Ureter (tissue), 1 donor: ENCODE measurements at regions not wholly inside any gene's neighbourhood (a gene's known extent, or its start where the extent isn't known, plus 50 kb on each side); places are given as distances from the start of the nearest gene placed in this dataset.
"Not testable (repeated sequence)": the region's sequence is repeated elsewhere in the genome, so short reads cannot be mapped to it uniquely, and the experiment has no call there.

Experiments used
- DNase-seq: peaks from one replicate; pipeline ENCODE4 v3.0.0-alpha.2; 2020; ENCODE audit warnings: low spot score
- donor health status: DM: yes; HTN: yes; CAD: no.

DNA sequence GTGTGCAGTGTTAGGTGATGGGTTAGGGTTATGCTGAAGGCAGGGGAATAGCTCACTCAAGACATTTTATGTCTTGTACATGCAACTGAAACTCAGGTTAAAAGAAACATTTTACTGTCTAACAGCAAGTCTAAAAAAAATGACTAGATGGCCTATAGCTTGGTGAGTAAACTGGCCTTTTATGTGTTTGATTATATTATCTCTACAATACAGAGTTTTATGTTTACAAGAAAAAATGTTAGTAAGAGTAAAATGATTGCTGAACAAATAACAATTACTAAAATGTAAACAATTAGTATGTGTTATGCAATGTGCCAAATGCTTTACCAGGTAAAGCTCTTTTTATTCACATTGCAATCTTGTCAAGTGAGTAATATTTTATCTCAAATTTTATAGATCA, 1039.6 kb downstream of the ROBO2 start:
- DNase-seq = no peak

- DNase-seq = no peak
Measured at GRCh38 chr3:78086150-78086549, 1046.3 kb downstream of the ROBO2 start.

DNA sequence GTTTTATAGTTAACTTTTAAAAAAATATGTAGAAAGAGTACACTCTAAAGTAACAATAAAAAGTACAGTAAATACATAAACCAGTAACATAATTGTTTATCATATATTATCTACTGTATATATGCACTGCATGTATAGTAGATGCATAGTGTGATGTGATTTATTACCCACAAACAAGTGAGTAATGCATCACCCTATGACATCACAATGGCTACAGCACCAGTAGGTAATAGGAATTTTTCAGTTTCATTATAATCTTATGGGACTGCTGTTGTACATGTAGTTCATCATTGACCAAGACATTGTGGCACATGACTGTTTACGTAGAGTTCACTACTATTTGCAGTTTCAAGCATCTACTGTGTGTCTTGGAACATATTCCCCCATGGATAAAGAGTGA, 1047.2 kb downstream of the ROBO2 start:
- DNase-seq = no peak

DNA sequence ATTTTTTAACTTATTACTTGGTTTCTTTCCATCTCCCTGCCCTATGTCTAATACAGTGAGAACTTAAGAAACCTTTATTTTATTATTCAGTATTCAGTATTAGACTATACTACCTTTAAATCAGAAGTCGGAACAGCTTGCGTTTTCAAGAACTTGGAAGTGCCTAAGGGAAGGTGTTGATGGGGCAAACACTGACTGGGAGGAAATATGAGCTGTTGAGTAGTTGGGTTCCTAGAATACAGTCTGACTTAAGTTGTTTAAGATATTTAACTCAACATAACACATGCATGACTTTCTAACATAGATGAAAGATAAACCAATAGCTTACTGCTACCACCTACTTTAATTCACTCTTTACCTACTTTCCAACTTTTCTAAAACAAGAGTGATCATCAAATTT, 1048.1 kb downstream of the ROBO2 start:
- no peak for DNase-seq

DNA sequence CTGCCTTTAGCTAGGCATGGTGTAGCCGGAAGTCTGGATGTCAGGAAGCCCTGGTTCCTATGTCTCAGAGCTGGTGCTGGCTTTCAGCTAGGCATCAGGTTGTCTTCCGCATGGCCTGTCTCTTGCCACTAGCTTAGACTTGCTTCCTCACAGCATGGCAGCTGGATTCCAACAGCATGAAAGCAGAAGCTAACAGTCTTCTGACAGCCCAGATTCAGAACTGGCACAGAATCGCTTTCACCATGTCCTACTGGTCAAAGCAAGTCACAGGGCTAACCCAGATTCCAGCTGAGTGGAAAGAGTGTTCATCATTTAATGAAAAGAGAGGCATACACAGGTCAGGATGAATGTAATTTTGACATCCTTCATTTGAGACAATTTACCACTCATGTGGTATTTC, 1050.5 kb downstream of the ROBO2 start:
- no peak for DNase-seq

DNA sequence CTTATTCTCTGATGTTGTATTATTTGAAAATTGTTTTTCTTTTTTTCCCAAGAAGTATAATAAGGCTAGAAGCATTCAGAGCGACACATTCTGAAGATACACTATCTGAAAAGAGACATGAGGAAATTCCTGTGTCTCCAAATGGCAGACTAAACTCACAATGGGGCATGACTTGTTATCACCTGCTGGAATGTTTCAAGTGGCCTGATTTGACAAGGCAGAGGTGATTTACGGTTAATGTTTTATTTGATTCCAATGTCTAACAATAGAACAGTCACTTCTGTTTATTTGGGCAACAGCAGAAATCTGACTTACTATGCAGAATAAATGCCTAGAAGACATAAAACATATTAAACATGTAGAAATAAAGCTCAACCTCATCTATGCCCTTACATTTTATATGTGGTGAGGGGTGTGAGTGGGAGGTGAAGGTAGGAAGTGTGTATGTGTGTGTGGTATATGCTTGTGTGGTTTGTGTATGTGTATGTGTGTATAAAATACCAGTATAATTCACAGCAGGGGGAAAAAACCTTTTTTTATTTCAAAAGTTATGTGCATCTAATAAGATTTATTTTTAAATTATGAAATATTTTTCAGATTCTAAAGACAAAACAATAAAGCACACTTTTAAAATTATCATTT, 1051.7 kb downstream of the ROBO2 start:
- no peak for DNase-seq

GRCh38 chr3:78092574-78092973, 1052.7 kb downstream of the ROBO2 start:
- not testable (repeated sequence) for DNase-seq

DNA sequence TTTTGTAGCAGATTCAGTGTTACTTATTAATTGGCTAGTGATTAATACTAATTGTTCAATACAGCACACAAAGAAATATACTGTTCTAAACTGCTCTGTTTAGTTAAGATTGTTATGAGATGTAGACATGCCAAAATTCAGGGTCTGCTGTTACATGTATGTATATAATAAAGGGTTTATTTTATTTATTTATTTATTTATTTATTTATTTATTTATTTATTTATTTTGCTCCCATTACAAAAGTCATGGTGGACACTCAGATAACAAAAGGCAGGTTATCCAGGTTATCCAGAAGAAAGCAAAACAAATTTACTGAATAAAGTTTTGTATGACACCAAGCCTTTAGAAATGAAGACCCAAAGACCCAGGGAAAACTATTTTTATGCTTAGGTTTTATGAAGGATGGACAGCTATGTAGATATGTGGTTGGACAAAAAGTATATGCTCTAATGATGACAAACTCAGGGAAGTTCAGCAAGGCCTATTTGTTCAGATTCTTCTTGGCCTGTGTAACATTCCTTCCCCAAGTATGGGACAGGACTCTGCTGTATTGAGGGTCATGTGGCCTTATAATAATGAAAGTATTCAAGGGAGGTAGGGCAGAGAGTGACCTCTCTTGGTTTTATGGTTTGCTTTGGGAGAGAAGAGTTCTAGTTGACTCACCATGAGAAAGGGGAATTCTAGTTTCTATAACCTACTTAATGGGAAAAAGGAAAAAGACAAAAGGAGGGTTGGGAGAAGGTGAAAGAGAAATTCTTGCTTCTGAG, 1056.8 kb downstream of the ROBO2 start:
- no peak for DNase-seq

DNA sequence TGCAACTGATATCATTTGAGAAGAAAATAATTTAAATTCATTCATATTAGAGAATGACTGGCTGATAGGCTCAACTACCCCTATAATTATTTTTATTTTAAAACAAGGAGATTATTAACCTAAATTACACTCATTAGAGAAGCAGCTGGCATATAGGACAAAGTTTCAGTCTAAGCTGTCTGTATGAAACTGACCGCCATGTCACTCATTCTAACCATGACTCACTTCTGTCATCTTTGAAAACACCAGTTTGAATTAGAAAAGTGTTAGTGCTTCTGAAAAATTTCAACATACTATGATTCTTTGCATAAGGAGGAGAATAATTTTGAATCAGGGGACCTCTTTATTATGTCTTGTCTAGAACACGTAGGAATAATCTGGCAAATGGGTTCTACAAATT, 1058.5 kb downstream of the ROBO2 start:
- DNase-seq = no peak

DNA sequence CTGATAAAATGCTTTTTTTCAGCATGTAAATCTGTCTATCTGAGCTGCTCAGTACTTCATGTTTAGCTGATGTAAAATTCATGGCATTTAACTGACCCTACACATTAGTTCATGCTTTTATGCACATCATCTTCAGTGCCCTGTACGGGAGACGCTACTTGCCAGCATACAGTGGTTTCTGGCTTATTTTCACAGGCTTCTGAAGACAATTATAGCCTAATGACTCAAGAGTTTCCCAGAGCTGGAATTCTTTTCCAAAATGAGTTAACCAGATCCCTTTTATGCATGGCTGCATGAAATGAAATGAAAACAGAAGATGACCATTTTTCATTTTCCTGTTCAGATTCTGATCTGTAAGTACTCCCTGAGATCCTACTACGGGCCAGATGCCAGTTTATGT, 1061.5 kb downstream of the ROBO2 start:
- DNase-seq = no peak

DNA sequence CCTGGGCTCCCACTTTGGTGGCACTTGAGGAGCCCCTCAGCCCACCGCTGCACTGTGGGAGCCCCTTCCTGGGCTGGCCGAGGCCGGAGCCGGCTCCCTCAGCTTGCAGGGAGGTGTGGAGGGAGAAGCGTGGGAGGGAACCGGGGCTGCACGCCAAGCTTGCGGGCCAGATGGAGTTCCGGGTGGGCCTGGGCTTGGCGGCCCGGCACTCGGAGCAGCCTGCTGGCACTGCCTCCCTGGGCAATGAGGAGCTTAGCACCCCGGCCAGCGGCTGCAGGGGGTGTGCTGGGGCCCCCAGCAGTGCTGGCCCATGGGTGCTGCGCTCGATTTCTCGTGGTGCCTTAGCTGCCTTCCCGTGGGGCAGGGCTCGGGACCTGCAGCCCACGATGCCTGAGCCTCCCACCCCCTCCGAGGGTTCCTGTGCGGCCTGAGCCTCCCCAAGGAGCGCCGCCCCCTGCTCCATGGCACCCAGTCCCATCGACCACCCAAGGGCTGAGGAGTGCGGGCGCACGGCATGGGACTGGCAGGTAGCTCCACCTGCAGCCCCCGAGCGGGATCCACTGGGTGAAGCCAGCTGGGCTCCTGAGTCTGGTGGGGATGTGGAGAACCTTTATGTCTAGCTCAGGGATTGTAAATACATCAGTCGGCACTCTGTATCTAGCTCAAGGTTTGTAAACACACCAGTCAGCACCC, 1068.5 kb downstream of the ROBO2 start:
- DNase-seq = not testable (repeated sequence)

DNA sequence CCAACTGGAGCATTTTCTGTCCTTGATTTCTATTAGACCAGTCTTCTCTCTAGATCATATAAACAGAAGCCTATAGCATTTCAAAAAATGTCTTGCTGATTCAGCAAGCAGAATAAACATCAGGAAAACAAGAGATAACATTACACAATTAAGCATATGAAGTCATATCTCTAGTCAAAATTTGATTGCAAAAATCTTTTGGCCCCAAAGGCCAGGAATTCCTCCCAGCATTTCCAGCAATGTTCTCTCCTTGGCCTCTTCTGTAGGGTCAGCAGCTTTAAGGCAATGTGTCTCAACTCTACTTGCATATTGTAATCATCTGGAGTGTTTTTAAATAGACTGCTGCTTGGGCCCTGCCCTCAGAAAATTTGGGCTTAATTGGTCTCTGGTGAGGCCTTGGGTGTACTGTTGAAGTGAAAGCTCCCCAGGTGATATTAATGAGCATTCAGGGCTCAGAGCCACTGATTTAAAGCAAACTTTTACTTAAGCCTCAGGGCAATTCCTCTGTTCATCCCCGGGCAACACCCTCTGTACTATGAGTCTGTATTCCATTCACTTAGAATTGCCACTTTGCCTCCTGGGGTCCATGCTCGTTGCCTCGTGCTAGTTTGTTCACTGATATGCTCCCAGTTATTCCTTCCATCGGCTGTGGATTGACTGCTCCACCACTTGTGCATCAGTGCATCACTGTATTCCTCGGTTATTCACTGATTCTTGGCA, 1072.6 kb downstream of the ROBO2 start:
- no peak for DNase-seq

DNA sequence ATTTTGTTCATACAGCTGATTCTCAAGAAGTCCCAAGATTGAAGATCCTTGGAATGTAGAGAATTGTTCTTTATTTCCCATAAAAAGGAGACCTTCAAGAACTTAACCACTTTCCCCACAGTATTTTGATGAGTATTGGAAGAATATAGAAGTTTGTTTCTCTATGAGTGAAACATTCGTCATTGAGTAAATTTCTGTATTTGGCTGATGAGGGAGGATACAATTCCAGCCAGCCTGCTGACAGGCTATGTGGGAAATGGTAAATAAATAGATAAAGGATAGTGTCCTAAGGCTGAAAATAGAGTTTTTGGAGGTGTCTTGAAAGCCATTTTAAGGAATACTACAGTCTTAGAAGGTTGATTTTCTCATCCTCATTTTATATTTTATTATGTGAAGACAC, 1076.1 kb downstream of the ROBO2 start:
- DNase-seq = no peak

- no peak for DNase-seq
Measured at GRCh38 chr3:78116874-78117273, 1077.0 kb downstream of the ROBO2 start.

- no peak for DNase-seq
Measured at GRCh38 chr3:78123058-78123457, 1083.2 kb downstream of the ROBO2 start.

DNA sequence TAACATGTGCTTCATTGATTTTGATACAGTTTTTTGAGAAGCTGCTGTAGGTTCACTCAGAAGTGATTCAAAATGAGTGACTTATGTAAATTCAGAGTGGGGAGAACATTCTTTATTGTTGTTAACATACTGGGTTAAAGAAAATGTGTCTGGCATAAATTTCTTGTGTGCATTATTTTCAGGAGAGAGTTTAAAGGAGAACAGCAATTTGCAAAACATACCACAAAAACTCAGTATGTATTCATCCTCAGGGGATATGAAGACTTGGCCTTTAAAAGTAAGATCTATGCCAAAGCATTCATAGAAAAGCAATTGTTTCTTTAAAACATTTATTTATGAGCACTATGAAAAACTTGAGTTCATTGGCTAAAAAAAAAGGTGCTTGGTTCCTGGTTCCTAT, 1089.8 kb downstream of the ROBO2 start:
- DNase-seq = no peak

DNA sequence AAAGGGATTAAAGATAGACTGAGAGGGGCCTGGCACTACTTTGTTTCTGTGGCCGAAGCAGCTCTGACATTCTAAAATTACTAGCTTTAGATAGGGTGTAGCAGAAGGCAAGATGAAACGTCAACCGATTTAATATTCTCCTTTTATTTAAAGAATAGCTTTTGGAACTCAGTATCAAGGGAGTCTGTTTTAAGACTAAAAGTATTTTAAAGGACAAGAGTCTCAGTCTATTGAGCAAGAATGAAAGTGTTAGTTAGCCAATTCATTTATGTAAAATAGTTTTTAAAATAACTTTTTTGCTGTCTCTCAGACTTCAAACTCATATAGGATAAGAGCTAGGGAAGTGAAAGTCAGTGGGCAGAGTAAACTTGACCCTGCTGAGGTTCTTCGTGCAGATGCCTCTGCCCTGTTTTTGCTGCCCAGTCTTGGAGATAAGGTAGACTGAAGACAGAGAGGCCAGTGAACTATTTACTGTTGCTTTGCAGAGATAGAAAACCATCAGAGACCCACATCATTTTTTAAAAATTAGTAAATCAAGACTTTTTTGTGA, 1090.9 kb downstream of the ROBO2 start:
- DNase-seq = no peak

GRCh38 chr3:78134496-78134895, 1094.6 kb downstream of the ROBO2 start:
- DNase-seq = no peak

DNA sequence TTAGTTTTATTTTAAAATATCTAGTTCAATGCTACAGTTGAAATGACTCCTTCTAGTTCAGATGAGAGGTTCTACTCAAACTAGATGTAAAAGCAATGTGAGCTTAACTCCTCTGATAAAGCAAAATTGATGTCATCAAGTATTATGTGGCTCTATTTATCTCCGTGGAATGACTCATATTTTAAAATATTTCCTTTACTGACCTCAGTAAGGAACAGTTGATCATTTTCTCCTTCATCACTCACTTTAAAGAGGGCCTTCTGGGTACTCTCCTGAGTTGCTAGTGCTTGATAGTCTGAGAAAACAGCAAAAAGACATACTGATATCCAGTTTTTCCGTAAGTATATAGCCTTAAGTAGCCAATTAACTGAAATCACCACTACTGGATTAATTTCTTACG, 1099.3 kb downstream of the ROBO2 start:
- no peak for DNase-seq

DNA sequence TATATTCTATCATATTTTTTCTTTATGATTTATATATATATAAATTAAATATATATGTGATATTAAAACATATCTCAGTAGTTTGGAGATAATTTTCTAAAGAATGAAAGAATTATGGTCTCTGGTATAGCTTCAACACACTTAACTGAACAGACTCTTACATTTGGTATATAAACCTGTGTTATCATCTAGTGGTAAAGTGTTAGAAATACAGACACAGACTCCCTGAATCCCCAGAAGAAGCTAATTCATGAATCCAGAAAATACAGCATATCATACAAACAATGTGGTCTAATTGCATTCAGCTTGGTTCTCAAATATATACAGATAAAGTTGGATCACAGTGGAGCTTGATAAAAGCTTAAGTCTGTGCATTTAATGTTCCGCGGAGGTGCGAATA, 1100.4 kb downstream of the ROBO2 start:
- no peak for DNase-seq

DNA sequence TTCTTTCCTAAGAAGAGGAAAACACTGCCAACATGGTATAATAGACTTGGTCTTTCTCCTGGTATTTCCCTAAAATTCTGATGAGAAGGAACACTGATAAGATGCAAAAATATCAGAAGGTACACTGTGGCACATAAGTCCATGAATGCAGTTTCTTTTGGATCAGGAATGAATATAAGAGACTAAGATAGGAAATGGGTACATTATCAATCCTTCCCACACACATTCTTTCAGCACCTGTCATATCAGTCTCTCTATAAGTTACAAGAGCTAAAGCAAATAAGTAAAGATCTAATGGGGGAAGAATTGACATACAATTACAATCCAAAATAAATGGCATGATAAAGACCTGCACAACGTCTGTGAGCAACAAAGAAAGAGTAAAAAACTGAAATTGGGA, 1101.0 kb downstream of the ROBO2 start:
- no peak for DNase-seq

DNA sequence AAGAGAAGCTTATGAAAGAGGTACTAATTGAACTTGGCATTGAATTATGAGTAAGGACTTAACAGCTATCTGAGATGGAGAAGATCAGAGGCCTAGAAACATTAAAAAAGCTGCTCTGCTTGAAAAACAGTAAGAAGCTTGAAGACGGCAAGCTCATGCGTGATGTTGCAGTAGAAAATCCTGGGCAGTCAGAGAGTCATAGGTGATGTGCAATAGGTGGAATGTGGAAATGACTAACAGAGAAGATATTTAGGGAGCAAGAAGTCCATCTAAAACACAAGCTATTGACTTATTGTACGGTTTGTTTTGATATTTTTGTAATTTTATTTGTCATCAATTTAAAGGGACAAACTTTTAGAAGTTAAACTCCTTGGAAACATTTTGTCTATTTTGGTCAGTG, 1101.4 kb downstream of the ROBO2 start:
- no peak for DNase-seq
